Islet precursor cell (in vitro differentiated cells): ENCODE measurements at regions not wholly inside any gene's neighbourhood (a gene's known extent, or its start where the extent isn't known, plus 50 kb on each side); places are given as distances from the start of the nearest gene placed in this dataset.

ENCODE experiments used
- DNase-seq: peaks from one replicate; pipeline ENCODE4 v3.0.0-alpha.2; 2018

DNA sequence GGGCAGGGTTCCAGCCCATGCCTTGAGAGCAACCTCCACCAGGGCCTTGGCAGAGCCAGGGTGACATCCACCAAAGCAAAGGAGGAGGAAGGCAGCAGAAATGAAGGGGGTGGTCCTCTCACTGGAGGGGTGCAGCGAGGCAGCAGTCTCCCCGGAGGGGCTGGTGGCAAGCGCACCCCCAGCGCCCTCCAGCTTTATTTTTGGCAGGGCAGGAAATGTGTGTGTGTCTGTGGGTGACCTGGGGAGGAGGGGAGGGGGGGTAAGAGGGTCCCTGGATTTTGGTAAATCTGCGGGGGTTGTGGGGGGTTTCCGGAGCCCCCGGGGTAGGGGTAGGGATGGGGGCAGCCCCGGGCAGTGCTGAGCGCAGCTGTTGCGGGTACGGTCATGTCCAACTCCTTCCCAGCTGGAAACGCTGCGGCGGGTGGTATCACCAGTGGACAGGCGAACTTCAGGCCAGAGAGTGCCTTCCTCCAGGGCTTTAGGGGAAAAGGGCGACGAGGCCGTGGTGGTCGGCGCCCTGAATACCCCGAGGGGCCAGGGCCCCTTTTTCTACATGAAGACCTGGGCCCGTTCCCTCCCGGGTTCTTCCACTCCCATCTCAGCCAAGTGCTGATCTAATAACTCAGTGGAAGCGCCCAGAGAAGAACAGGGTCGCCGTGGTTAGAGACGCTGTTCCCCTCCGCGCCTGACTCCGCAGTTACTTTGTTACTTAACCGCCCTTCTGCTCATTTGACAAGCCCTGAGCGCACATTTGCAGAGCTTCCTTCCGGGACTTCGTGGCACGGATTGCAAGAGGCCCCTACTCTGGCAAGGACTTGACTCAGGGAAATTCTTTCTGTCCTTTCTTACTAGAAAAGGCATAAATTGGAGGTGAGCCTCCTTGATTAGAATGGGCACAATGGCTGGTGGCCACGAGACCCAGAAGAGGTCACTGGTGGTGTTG lies 55.2 kb downstream of the FOS start:
- DNase-seq = no peak

DNA sequence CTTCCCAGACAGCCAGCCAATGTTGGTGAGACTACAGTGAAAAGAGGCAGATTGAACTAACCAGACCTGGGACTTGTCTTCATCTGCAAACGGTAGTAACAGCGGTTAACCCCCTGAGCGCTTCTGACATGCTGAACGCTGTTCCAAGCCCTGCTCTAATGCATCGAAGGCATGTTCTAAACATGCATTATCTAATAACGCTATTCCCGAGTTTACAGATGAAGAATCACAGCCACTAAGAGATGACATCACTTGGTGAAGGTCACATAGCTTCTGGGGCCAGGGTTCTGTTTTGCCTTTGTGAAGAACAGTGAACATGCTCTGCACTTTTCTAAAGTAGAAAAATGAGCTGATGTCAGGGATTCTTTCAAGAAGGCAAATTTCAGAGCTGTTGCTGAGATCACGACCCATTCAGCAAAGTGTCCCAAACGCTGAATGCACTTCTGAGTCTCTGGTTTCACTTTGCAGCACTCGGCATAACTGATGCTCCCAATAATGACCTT lies 56.0 kb downstream of the FOS start:
- no peak for DNase-seq

DNA sequence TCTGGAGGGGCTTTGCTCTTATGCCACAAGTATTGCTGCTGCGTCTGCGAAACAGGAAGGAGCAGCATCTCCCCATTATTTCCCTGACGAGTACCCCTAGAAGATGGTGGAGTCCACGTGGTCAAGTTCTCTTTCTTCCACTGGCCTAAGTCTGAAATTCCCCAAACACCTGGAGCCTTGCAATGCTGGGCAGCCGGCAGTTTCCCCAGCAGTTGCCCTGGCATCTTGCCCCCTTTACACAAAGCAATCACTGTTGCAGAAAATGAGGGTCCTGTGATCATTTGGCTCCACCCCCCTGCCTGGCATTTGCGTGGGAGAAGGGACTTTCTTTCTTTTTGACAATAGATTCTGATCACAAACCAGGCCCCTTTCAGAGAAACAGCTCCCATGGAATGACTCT lies 56.9 kb downstream of the FOS start:
- no peak for DNase-seq

GRCh38 chr14:75338398-75338797 lies 59.8 kb downstream of the FOS start:
- DNase-seq = no peak

DNA sequence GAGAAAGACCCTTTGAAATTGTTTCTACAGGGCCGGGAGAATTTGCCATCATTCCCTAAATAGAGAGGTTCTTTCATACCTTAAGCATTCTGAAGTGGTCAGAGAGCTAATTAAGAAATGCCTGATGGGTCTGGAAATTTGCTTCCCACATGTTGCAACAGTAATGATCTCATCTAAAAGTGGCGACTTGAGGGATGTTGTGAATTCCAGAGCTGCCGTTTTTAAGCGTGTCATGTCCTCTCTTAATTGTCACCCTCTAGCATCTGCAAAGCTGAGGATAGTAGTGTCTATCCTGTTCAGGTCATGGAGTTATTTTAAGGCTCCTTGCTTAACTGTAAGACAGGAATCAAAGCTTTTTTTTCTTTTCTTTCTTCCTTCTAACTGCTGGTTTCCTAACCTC lies 60.4 kb downstream of the FOS start:
- peak; percentile 73 for DNase-seq

DNA sequence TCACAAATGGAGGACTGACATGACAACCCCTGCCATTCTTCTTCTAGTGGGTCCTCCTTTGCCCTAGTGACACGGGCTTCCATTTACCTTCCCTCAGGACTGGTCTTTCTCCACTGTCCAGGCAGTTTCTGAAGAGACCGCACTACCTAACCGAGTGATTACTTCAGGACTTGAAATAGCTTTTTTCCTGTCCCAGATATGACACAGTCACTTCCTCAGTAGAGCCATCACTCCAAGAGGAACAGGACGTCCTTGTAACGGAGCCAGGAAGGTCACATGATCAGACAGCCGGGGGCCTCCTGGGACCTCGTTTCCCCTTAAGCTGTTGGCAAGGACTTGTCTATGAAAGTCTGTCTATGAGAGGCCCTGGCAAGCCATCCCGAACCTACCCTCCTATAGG lies 62.3 kb downstream of the FOS start:
- no peak for DNase-seq

- DNase-seq = no peak
Observed at GRCh38 chr14:75341620-75342019, 63.0 kb downstream of the FOS start.

- no peak for DNase-seq
Observed at GRCh38 chr14:75342762-75343599, 64.4 kb downstream of the FOS start.

GRCh38 chr14:75343911-75344310 lies 65.3 kb downstream of the FOS start:
- no peak for DNase-seq

- no peak for DNase-seq
Observed at GRCh38 chr14:75344411-75344810, 65.8 kb downstream of the FOS start.

- DNase-seq = no peak
Observed at GRCh38 chr14:75350505-75351060, 72.0 kb downstream of the FOS start.

- DNase-seq = no peak
Observed at GRCh38 chr14:75359098-75359497, 68.7 kb upstream of the JDP2 start.

DNA sequence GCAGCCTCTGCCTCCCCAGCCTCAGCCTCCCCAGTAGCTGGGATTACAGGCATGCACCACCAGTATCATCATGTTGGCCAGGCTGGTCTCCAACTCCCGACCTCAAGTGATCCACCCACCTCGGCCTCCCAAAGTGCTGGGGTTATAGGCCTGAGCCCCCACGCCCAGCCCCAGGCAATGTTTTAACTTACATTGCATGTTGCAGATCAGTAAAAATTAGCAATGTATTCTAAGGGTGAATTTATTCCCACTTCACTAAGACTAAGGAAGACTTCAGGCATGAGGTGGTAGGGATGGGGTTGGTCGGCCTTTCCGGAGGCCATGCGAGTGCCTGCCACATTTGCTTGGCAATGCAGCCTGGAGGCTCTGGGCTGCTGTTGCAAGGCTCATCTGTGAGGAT lies 66.8 kb upstream of the JDP2 start:
- no peak for DNase-seq

GRCh38 chr14:75361751-75362433 lies 65.9 kb upstream of the JDP2 start:
- DNase-seq = no peak

DNA sequence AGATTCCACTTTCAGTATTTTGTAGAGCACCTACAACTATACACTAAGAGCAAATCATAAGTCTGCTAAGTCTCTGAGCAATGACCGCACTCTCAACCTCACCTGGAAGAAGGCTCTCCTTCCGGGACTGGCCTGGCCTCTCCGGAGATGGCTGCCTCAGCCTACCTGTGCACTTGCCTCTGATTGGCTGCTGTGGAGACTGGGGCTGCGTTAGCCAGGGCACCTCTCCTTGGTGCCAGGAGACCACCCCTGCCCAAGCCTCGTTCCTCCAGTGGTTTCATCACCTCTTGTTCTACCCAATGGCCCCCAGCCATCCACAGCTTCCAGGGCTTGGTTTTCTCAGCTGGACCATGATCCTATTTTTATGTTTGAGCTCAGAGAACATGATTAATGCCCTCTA lies 64.7 kb upstream of the JDP2 start:
- DNase-seq = no peak

DNA sequence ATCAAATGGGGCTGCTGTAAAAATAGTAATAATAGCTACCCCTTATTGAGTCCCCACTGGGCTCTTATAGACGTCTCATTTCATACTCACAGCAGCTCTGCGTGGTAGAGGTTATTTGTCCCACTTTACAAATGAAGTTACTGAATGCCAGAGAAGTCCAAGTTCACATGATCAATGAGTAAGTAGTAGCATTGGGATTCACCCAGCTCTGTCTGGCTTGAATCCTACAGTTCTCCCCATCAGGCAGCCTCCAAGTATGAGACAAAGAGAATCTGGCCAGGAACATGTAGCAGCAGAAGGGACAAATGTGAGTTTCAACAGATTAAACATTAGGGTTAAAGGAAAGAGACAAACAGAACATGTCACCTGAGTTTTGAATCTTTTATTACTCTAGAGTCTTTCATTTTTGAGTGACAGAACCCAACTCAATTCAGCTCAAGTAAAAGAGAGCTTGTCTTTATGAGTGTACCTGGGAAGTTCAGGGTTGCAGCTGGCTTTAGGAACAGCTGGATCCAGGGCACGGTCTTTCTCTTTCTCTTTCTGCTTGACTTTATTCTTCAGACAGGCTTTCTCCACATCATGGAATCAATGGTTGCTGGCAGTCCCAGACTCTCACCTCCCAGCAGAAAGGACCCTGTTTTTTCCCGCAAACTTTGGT lies 64.1 kb upstream of the JDP2 start:
- no peak for DNase-seq

- no peak for DNase-seq
Observed at GRCh38 chr14:75365116-75365515, 62.7 kb upstream of the JDP2 start.

GRCh38 chr14:75366963-75367362 lies 60.9 kb upstream of the JDP2 start:
- DNase-seq = no peak

- no peak for DNase-seq
Observed at GRCh38 chr14:75368333-75368732, 59.5 kb upstream of the JDP2 start.

- DNase-seq = no peak
Observed at GRCh38 chr14:75369506-75369905, 58.3 kb upstream of the JDP2 start.

DNA sequence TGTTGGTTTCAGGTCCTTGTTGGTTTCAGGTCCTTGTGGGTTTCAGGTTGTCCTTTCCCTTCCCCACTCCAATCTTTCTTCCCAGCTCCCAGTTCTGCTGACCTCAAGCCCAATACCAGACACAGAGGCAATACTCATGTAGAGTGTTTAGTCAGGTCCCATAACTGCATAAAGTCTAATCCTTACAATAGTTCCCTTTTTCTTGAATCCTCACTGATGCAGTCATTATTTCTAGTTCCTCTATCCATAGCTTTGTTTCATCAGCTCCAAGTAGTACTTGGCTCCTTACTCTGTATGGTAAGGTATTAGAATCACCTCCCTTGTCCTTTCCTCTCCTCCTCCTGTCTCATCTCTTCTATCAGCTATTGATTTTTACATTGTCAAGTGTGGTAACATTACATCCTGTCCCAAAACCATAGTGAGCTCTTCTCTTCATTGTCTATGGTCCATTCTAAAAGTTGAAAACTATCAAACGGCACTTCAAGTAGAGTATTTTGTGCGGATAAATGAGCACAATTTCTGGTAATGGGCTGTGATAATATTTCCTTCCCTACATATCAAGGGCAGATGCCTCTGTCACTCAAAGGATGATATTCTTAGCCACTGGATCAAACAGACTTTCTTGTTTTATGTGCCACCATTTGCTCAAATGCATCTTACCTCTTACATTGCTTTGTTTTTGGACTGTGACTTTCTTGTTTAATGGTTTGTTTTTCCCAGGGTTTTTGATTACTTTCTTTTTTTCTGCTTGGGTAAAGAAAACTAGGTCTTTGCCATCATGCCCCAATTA lies 57.2 kb upstream of the JDP2 start:
- DNase-seq = no peak

- no peak for DNase-seq
Observed at GRCh38 chr14:75371297-75371696, 56.5 kb upstream of the JDP2 start.
